DND-41 (cell line): ENCODE measurements at regions not wholly inside any gene's neighbourhood (a gene's known extent, or its start where the extent isn't known, plus 50 kb on each side); places are given as distances from the start of the nearest gene placed in this dataset.

Experiments
- ATAC-seq: fragments of 200-7000 bp; cut with Tn5 transposase; 3 replicates; pipeline ENCODE4 v1.9.1; 2021; ENCODE audit warnings: low read depth; ENCODE audit not compliant: insufficient read depth
- DNase-seq: peaks from one replicate; pipeline ENCODE4 v3.0.0-alpha.2; 2020
- H2AFZ ChIP-seq: 2 replicates; pipeline ENCODE4 v1.6.0; 2012; ENCODE audit warnings: low read depth, low read length
- H3K27ac ChIP-seq: 2 replicates; pipeline ENCODE4 v1.5.1; 2012; ENCODE audit warnings: low read length, inconsistent platforms
- H3K27me3 ChIP-seq: fragments of 200-600 bp; sonication (generic); 2 replicates; pipeline ENCODE4 v1.6.0; 2012; ENCODE audit warnings: low read length, mild to moderate bottlenecking, inconsistent platforms; ENCODE audit not compliant: insufficient read depth, poor library complexity
- H3K36me3 ChIP-seq: 2 replicates; pipeline ENCODE4 v1.5.1; 2012; ENCODE audit warnings: low read length, inconsistent platforms; ENCODE audit not compliant: insufficient read depth
- H3K4me1 ChIP-seq: 2 replicates; pipeline ENCODE4 v1.5.1; 2012; ENCODE audit warnings: mild to moderate bottlenecking, low read length; ENCODE audit not compliant: insufficient read depth
- H3K4me2 ChIP-seq: 2 replicates; pipeline ENCODE4 v1.6.0; 2012; ENCODE audit warnings: mild to moderate bottlenecking, moderate library complexity, low read length, inconsistent platforms; ENCODE audit not compliant: insufficient read depth
- H3K4me3 ChIP-seq, 2 experiments: fragments of 200-600 bp in 1 of 2; shearing (Covaris generic) in 1 of 2; 2 replicates each; pipeline ENCODE4 v1.5.1; 2012 to 2016; ENCODE audit warnings: inconsistent platforms in 2 of 2, low read length in 2 of 2, mild to moderate bottlenecking in 2 of 2, low read depth in 1 of 2, moderate library complexity in 1 of 2
- H3K79me2 ChIP-seq: 2 replicates; pipeline ENCODE4 v1.6.0; 2012; ENCODE audit warnings: low read length, inconsistent platforms; ENCODE audit not compliant: insufficient read depth
- H3K9ac ChIP-seq: 2 replicates; pipeline ENCODE4 v1.6.0; 2012; ENCODE audit warnings: low read depth, mild to moderate bottlenecking, inconsistent platforms, low read length, moderate library complexity
- H3K9me3 ChIP-seq: 2 replicates; pipeline ENCODE4 v1.5.1; 2012; ENCODE audit warnings: low read length, moderate library complexity, mild to moderate bottlenecking, inconsistent platforms; ENCODE audit not compliant: insufficient read depth, severe bottlenecking
- H4K20me1 ChIP-seq: 2 replicates; pipeline ENCODE4 v1.6.0; 2012; ENCODE audit warnings: low read length; ENCODE audit not compliant: insufficient read depth
- EZH2 ChIP-seq: IDR thresholded peaks from 3 replicates; pipeline ENCODE4 v1.6.1; 2012; ENCODE audit warnings: borderline replicate concordance, low read depth, mild to moderate bottlenecking, moderate library complexity, low read length, inconsistent platforms; ENCODE audit not compliant: severe bottlenecking
- TF ChIP-seq, protein P1 (sequence below): IDR thresholded peaks from 2 replicates; pipeline ENCODE4 v1.5.1; 2012; ENCODE audit warnings: borderline replicate concordance, low read length, moderate library complexity, mild to moderate bottlenecking; ENCODE audit not compliant: poor library complexity, severe bottlenecking; ENCODE audit errors: extremely low read depth

DNA sequence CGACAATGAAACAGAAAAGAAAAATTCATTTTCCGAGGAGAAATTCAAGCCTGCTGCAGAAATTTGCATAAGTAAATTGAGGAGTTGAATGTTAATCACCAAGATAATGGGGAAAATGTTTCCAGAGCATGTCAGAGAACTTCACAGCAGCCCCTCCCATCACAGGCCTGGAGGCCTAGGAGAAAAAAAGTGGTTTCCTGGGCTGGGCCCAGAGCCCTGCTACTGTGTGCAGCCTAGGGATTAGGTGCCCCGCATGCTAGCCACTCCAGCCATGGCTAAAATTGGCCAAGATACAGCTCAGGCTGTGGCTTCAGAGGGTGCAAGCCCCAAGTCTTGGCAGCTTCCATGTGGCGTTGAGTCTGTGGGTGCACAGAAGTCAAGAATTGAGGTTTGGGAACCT, 82.7 kb upstream of the EFNA5 start:
- H3K36me3 ChIP-seq: no peaks in the 10 kb centered on the region
- no peak overlapping the region for H3K27ac ChIP-seq
- no peak overlapping the region for H2AFZ ChIP-seq
- TF ChIP-seq, protein P1, sequence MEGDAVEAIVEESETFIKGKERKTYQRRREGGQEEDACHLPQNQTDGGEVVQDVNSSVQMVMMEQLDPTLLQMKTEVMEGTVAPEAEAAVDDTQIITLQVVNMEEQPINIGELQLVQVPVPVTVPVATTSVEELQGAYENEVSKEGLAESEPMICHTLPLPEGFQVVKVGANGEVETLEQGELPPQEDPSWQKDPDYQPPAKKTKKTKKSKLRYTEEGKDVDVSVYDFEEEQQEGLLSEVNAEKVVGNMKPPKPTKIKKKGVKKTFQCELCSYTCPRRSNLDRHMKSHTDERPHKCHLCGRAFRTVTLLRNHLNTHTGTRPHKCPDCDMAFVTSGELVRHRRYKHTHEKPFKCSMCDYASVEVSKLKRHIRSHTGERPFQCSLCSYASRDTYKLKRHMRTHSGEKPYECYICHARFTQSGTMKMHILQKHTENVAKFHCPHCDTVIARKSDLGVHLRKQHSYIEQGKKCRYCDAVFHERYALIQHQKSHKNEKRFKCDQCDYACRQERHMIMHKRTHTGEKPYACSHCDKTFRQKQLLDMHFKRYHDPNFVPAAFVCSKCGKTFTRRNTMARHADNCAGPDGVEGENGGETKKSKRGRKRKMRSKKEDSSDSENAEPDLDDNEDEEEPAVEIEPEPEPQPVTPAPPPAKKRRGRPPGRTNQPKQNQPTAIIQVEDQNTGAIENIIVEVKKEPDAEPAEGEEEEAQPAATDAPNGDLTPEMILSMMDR: no peak
- no peak for TF ChIP-seq EZH2
- no peak overlapping the region for H3K4me2 ChIP-seq
- no peak for ATAC-seq
- no peaks in the 10 kb centered on the region for H3K79me2 ChIP-seq
- H3K4me1 ChIP-seq: no peaks in the 10 kb centered on the region
- H3K9ac ChIP-seq: no peak overlapping the region
- H3K27me3 ChIP-seq: no peaks in the 10 kb centered on the region
- H3K9me3 ChIP-seq: no peaks in the 10 kb centered on the region
- no peaks in the 10 kb centered on the region for H4K20me1 ChIP-seq
- DNase-seq: no peak
- H3K4me3 ChIP-seq: no peak overlapping the region

DNA sequence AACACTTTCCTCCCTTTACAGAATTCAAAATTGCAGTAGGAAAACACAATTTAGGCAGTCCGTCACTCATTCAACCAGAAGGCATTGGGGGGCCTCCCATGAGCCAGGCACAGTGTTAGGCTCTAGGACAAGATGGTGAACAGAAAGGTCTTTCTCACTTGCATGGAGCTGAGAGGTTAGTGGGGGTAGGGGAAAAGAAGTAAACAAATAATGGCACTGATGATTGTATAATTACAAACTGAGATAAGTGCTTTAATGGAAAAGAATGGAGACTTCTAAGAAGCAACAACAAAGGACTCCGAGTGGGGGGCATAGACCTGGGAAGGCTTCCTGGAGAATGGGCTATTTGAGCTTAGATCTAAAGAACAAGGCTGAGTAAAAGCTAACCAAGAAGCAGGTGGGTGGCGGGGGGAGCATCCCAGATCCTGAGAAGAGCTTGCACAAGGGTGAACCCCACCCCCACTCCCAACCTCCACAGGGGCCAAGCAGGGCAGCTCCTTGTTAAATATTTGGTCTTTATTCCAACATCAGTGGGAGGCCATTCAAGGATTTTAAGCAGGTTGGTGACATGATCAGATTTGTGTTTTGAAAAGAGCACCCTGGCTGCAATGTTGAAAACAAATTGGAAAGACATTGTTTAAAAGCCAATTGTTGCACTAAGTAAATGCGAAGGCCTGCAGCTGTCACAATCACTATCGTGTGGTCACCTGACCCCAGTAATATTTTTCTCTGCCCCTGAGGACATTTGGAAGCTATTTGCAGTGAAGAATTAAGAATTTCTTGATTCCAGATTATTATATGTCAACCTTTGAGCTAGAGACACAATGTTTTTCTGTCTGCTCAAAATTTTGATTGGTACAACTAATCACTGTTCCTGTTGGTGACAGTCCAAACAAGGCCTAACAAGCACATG, 73.9 kb upstream of the EFNA5 start:
- Histone ChIP-seq H3K9me3 (no peaks in the 10 kb centered on the region), H3K27ac (no peak overlapping the region), H3K4me3 (no peak overlapping the region), H3K79me2 (no peaks in the 10 kb centered on the region), H3K9ac (no peak overlapping the region), H4K20me1 (no peaks in the 10 kb centered on the region), H3K4me1 (no peaks in the 10 kb centered on the region), H3K36me3 (no peaks in the 10 kb centered on the region), H3K4me2 (no peak overlapping the region), H2AFZ (peak overlapping the region; percentile 20; the same call in 1 of the 2 replicates), H3K27me3 (no peaks in the 10 kb centered on the region)
- ATAC-seq: no peak
- no peak for DNase-seq
- TF ChIP-seq, protein P1: no peak
- no peak for TF ChIP-seq EZH2

DNA sequence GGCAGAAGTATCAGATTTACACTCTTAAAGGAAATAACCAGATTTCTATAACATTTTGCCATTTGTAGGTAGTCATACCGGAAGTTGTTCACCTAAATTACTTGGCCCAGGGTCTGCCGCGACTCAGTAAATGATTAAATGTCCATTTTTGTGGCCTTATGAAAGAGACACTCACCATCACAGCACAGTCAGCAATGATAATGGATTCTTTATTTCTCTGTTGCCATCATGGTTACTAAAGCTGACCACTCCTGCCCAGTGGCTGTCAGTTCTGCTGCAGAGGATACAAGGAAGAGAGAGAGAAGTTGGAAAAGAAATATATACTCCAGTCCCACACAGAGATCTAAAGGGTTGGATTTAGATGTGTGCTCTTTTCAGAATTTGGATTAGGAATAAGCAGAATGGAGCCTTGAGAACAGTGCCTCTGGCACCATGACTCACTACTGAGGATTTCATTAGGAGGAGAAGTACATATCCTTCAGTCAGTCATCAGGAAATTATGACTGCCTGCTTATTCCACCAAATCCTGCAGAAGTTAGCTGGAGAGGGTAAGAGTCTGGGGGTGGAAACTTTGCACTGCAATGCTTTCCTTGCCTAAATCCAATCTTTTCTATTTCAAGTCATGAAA, 72.8 kb upstream of the EFNA5 start:
- no peak for ATAC-seq
- Histone ChIP-seq H3K4me1 (no peaks in the 10 kb centered on the region), H3K4me3 (no peak overlapping the region), H4K20me1 (no peaks in the 10 kb centered on the region), H3K79me2 (no peaks in the 10 kb centered on the region), H3K4me2 (no peak overlapping the region), H2AFZ (no peak overlapping the region), H3K27ac (no peak overlapping the region), H3K9me3 (no peaks in the 10 kb centered on the region), H3K27me3 (no peaks in the 10 kb centered on the region), H3K36me3 (no peaks in the 10 kb centered on the region), H3K9ac (no peak overlapping the region)
- no peak for DNase-seq
- TF ChIP-seq, protein P1: no peak
- TF ChIP-seq EZH2: no peak
